NB4 (cell line): ENCODE measurements at regions not wholly inside any gene's neighbourhood (a gene's known extent, or its start where the extent isn't known, plus 50 kb on each side); places are given as distances from the start of the nearest gene placed in this dataset.

ENCODE experiments used
- CTCF ChIP-seq: IDR thresholded peaks from one replicate; pipeline ENCODE4 v1.5.1; 2012; ENCODE audit warnings: low read depth, low read length
- POLR2A ChIP-seq: IDR thresholded peaks from 2 replicates; pipeline ENCODE4 v1.6.1; 2011; ENCODE audit warnings: mild to moderate bottlenecking; ENCODE audit not compliant: insufficient read length; ENCODE audit errors: extremely low read depth

GRCh38 chr1:8092657-8093056 lies 66.5 kb upstream of the ERRFI1 start:
- TF ChIP-seq POLR2A = no peak
- no peak for TF ChIP-seq CTCF
